Adipose tissue (tissue), 3 donors: ENCODE measurements at regions not wholly inside any gene's neighbourhood (a gene's known extent, or its start where the extent isn't known, plus 50 kb on each side); places are given as distances from the start of the nearest gene placed in this dataset.

ENCODE experiments used
- H3K27ac ChIP-seq: one replicate; pipeline ENCODE4 v1.5.1; 2013; ENCODE audit warnings: low read depth, low read length
- WGBS, 3 donors: extraction: QIAGEN DNeasy Blood & Tissue Kit; methylation state at CpG; one replicate each; pipeline ENCODE4 v1.1.7; 2013; 5-methylcytosine and 5-hydroxymethylcytosine counted together
- donor health status: healthy with polysubstance abuse.
- donor health status: Bipolar disorder and iron deficiency.
- donor health status: healthy.

- 95 to 100% (median 95%) methylated on average over 1 of the region's 1 CpG for WGBS, 3 donors
- H3K27ac ChIP-seq: no peak overlapping the region
Measured at GRCh38 chr2:144229296-144229695, 290.6 kb downstream of the ZEB2 start.

GRCh38 chr2:144227427-144228105 is 292.4 kb downstream of the ZEB2 start:
- no peak overlapping the region for H3K27ac ChIP-seq
- WGBS, 3 donors: 95 to 100% (median 96%) methylated on average over 2 of the region's 2 CpGs

- H3K27ac ChIP-seq: no peak overlapping the region
Measured at GRCh38 chr2:144225076-144225475, 294.8 kb downstream of the ZEB2 start.

- WGBS, 3 donors: 88 to 91% (median 91%) methylated on average over 3 of the region's 3 CpGs
- no peak overlapping the region for H3K27ac ChIP-seq
Measured at GRCh38 chr2:144224472-144224871, 295.4 kb downstream of the ZEB2 start.

- H3K27ac ChIP-seq: no peak overlapping the region
- 99 to 100% (median 100%) methylated on average over 1 of the region's 1 CpG for WGBS, 3 donors
Measured at GRCh38 chr2:144219979-144220378, 299.9 kb downstream of the ZEB2 start.

GRCh38 chr2:144217853-144218633 is 301.9 kb downstream of the ZEB2 start:
- 32 to 95% (median 90%) methylated on average over 5 of the region's 5 CpGs for WGBS, 3 donors
- H3K27ac ChIP-seq: no peak overlapping the region

GRCh38 chr2:144215701-144216675 is 303.9 kb downstream of the ZEB2 start:
- WGBS, 3 donors: 69 to 90% (median 71%) methylated on average over 2 of the region's 2 CpGs
- H3K27ac ChIP-seq: no peak overlapping the region

- no peak overlapping the region for H3K27ac ChIP-seq
- WGBS, 3 donors: 93 to 98% (median 94%) methylated on average over 1 of the region's 1 CpG
Measured at GRCh38 chr2:144215207-144215606, 304.7 kb downstream of the ZEB2 start.

GRCh38 chr2:144213797-144214196 is 306.1 kb downstream of the ZEB2 start:
- 91 to 96% (median 91%) methylated on average over 2 of the region's 2 CpGs for WGBS, 3 donors
- H3K27ac ChIP-seq: no peak overlapping the region

- WGBS, 3 donors: 96 to 100% (median 99%) methylated on average over 4 of the region's 4 CpGs
- H3K27ac ChIP-seq: no peak overlapping the region
Measured at GRCh38 chr2:144211826-144212225, 308.1 kb downstream of the ZEB2 start.

GRCh38 chr2:144211065-144211464 is 308.9 kb downstream of the ZEB2 start:
- H3K27ac ChIP-seq: no peak overlapping the region
- 92 to 95% (median 92%) methylated on average over 4 of the region's 4 CpGs for WGBS, 3 donors

- no peak overlapping the region for H3K27ac ChIP-seq
- 96 to 99% (median 97%) methylated on average over 2 of the region's 2 CpGs for whole genome bisulfite sequencing, 3 donors
Measured at GRCh38 chr2:144210076-144210475, 309.8 kb downstream of the ZEB2 start.

GRCh38 chr2:144208924-144209323 is 311.0 kb downstream of the ZEB2 start:
- WGBS, 3 donors: 91 to 96% (median 92%) methylated on average over 2 of the region's 2 CpGs
- H3K27ac ChIP-seq: no peak overlapping the region

GRCh38 chr2:144206019-144206418 is 313.9 kb downstream of the ZEB2 start:
- H3K27ac ChIP-seq: no peak overlapping the region
- WGBS, 3 donors: 93 to 99% (median 98%) methylated on average over 2 of the region's 2 CpGs

GRCh38 chr2:144201868-144202468 is 318.0 kb downstream of the ZEB2 start:
- 86 to 93% (median 91%) methylated on average over 1 of the region's 1 CpG for WGBS, 3 donors
- no peak overlapping the region for H3K27ac ChIP-seq

- H3K27ac ChIP-seq: no peak overlapping the region
- WGBS, 3 donors: 94 to 96% (median 95%) methylated on average over 6 of the region's 6 CpGs
Measured at GRCh38 chr2:144201126-144201525, 318.8 kb downstream of the ZEB2 start.

- H3K27ac ChIP-seq: no peak overlapping the region
- whole genome bisulfite sequencing, 3 donors: 64 to 71% (median 67%) methylated on average over 3 of the region's 3 CpGs
Measured at GRCh38 chr2:144198116-144198515, 321.8 kb downstream of the ZEB2 start.

- H3K27ac ChIP-seq: no peak overlapping the region
- 91 to 94% (median 92%) methylated on average over 5 of the region's 5 CpGs for WGBS, 3 donors
Measured at GRCh38 chr2:144194326-144195071, 325.4 kb downstream of the ZEB2 start.
